GM12878 (cell line): ENCODE measurements at regions not wholly inside any gene's neighbourhood (a gene's known extent, or its start where the extent isn't known, plus 50 kb on each side); places are given as distances from the start of the nearest gene placed in this dataset.

Experiments used
- ATAC-seq: fragments of 200-7000 bp; cut with Tn5 transposase; 3 replicates; pipeline ENCODE4 v1.9.1; 2020; ENCODE audit warnings: mild to moderate bottlenecking, moderate library complexity
- BruUV-seq: library from RNA; stranded (reverse); fragments of 400-500 nt; replicated peaks from 2 replicates; lab custom pipeline; 2021; lab: Mats Ljungman, UMichigan
- CTCF ChIA-PET: fragments of 300-600 bp; sonication (Branson Sonifier 250); formaldehyde crosslinking; extraction: SDS; loops from one replicate; lab custom pipeline; 2021; ENCODE audit warnings: inconsistent platforms; lab: Yijun Ruan, JAX
- POLR2A ChIA-PET: fragments of 350-600 bp; formaldehyde crosslinking; extraction: SDS; loops from one replicate; lab custom pipeline; 2021; ENCODE audit warnings: inconsistent platforms; lab: Charles Lee
- RAD21 ChIA-PET: fragments of 300-600 bp; sonication (Branson Sonifier 250); formaldehyde crosslinking; loops from one replicate; lab custom pipeline; 2023; ENCODE audit warnings: antibody characterized with exemption; ENCODE audit not compliant: unreplicated experiment; lab: Charles Lee
- SMC1A ChIA-PET: fragments of 300-600 bp; sonication (Branson Sonifier 250); formaldehyde crosslinking; loops from one replicate; lab custom pipeline; 2023; ENCODE audit not compliant: unreplicated experiment, uncharacterized antibody; lab: Charles Lee
- DNase-seq: peaks from one replicate; pipeline ENCODE4 v3.0.0-alpha.2; 2011; ENCODE audit warnings: low read depth, low spot score
- FAIRE-seq: peaks from 3 replicates; lab custom pipeline; 2011; peaks lifted over from hg19 to GRCh38; lab: Jason Lieb, UNC
- H2AFZ ChIP-seq: 2 replicates; pipeline ENCODE4 v1.6.0; 2011; ENCODE audit warnings: low read depth, low read length, control low read depth; ENCODE audit not compliant: control insufficient read depth
- H3K27ac ChIP-seq: 2 replicates; pipeline ENCODE4 v1.5.1; 2011; ENCODE audit warnings: control low read depth; ENCODE audit not compliant: control insufficient read depth, insufficient read depth
- H3K27me3 ChIP-seq, 2 experiments: replicated peaks in 1 of 2; 2 replicates each; pipeline versions ENCODE4 v1.6.0 to v1.6.1; 2011; ENCODE audit warnings: low read length in 1 of 2; ENCODE audit not compliant: control insufficient read depth in 2 of 2, insufficient read depth in 2 of 2
- H3K36me3 ChIP-seq, 2 experiments: 2 replicates each; pipeline ENCODE4 v1.5.1; 2011; ENCODE audit warnings: low read length in 1 of 2; ENCODE audit not compliant: control insufficient read depth in 2 of 2, insufficient read depth in 2 of 2
- H3K4me1 ChIP-seq: 2 replicates; pipeline ENCODE4 v1.6.1; 2011; ENCODE audit warnings: mild to moderate bottlenecking, low read length, moderate library complexity, mixed read lengths; ENCODE audit not compliant: control insufficient read depth, insufficient read depth
- H3K4me2 ChIP-seq: 2 replicates; pipeline ENCODE4 v1.6.0; 2011; ENCODE audit warnings: control low read depth; ENCODE audit not compliant: control insufficient read depth, insufficient read depth
- H3K4me3 ChIP-seq: fragments of 200-600 bp; sonication (generic); 2 replicates; pipeline ENCODE4 v1.5.1; 2016
- H3K79me2 ChIP-seq: 2 replicates; pipeline ENCODE4 v1.6.0; 2011; ENCODE audit warnings: low read length; ENCODE audit not compliant: control insufficient read depth, insufficient read depth
- H3K9ac ChIP-seq: 2 replicates; pipeline ENCODE4 v1.8.0; 2011; ENCODE audit warnings: low read length, control low read depth, mixed read lengths; ENCODE audit not compliant: control insufficient read depth, insufficient read depth
- H3K9me3 ChIP-seq: replicated peaks from 3 replicates; pipeline ENCODE4 v1.5.1; 2011; ENCODE audit warnings: mild to moderate bottlenecking, low read length; ENCODE audit not compliant: control insufficient read depth, insufficient read depth
- H4K20me1 ChIP-seq: 2 replicates; pipeline ENCODE4 v1.6.0; 2011; ENCODE audit not compliant: control insufficient read depth, insufficient read depth
- ETV6 ChIP-seq, 2 experiments: fragments of 450-650 bp in 1 of 2; IDR thresholded peaks in 1 of 2; conservative IDR thresholded peaks in 1 of 2; 2 replicates each; pipeline ENCODE4 v1.6.1; 2014; ENCODE audit warnings: antibody characterized with exemption in 1 of 2, borderline replicate concordance in 1 of 2, low read depth in 1 of 2, mild to moderate bottlenecking in 1 of 2, moderate library complexity in 1 of 2
- EZH2 ChIP-seq: IDR thresholded peaks from 2 replicates; pipeline ENCODE4 v1.6.1; 2012; ENCODE audit warnings: low read depth, mild to moderate bottlenecking, control low read depth, inconsistent platforms, low read length, borderline replicate concordance; ENCODE audit not compliant: control insufficient read depth
- IRF4 ChIP-seq: IDR thresholded peaks from 2 replicates; pipeline ENCODE4 v1.6.1; 2011; ENCODE audit warnings: low read depth, low read length
- NR2F1 ChIP-seq: fragments of 450-650 bp; conservative IDR thresholded peaks from 2 replicates; pipeline ENCODE4 v1.6.1; 2017; ENCODE audit warnings: mild to moderate bottlenecking
- TCF12 ChIP-seq: IDR thresholded peaks from 2 replicates; pipeline ENCODE4 v1.6.1; 2011; ENCODE audit warnings: low read depth, mild to moderate bottlenecking, low read length
- YY1 ChIP-seq: IDR thresholded peaks from 2 replicates; pipeline ENCODE4 v1.6.1; 2011; ENCODE audit warnings: low read depth, mild to moderate bottlenecking, low read length
- WGBS: methylation state at CpG from one replicate; pipeline ENCODE4 v1.1.6; 2016; ENCODE audit warnings: low lambda C conversion rate; ENCODE audit not compliant: insufficient replicate concordance, insufficient coverage; ENCODE audit errors: missing lambda C conversion rate; 5-methylcytosine and 5-hydroxymethylcytosine counted together
- in situ Hi-C: fragments of 300-500 bp; cut with MboI; formaldehyde crosslinking; loops from 9 replicates; pipeline ENCODE4 v1.14.3; 2018; ENCODE audit warnings: mixed read lengths
- intact Hi-C: fragments of 100-400 bp; cut with micrococcal nuclease; formaldehyde crosslinking; loops from one replicate; pipeline ENCODE4 v1.14.2; 2022; ENCODE audit not compliant: unreplicated experiment
- TF ChIP-seq, protein P1 (sequence below): fragments of 450-650 bp; IDR thresholded peaks from 2 replicates; pipeline ENCODE4 v1.6.1; 2014; ENCODE audit warnings: mild to moderate bottlenecking
- TF ChIP-seq, protein P2 (sequence below): fragments of 450-650 bp; formaldehyde crosslinking; IDR thresholded peaks from 2 replicates; pipeline ENCODE4 v1.4.0; 2022; ENCODE audit warnings: mild to moderate bottlenecking, moderate library complexity
- TF ChIP-seq, protein P3 (sequence below): fragments of 450-650 bp; IDR thresholded peaks from 2 replicates; pipeline ENCODE4 v1.6.1; 2016; ENCODE audit warnings: mild to moderate bottlenecking, moderate library complexity, borderline replicate concordance
- TF ChIP-seq, protein P4 (sequence below): fragments of 150-350 bp; IDR thresholded peaks from 2 replicates; pipeline ENCODE4 v1.6.1; 2014; ENCODE audit warnings: mild to moderate bottlenecking, low read depth, low read length

DNA sequence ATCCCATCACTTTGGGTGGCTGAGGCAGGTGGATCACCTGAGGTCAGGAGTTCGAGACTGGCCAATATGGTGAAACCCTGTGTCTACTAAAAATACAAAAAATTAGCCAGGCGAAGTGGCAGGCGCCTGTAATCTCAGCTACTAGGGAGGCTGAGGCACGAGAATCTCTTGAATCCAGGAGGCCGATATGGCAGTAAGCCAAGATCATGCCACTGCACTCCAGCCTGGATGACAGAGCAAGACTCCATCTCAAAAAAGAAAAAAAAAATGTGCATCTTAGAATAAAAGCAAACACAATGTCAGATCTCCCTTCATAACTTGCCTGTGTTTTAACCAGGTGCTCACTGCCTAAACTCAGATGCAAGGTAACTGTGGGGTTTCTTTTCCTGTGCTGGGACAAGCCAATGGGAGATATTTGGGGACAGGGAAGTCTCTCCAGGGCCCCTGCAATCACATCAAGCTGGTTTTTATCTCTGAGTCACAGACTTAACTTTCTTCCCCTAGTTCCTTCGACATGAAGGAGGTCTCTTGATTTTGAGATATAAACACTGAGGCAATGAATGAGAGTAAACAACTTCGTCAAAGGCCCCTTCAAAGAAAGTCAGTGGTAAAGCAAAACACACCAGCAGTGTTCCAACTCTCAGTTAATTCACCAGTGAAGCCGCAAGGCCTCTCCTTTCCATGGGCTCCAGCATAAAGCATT, 99.1 kb downstream of the SNX18 start (continued):
- TF ChIP-seq, protein P1, sequence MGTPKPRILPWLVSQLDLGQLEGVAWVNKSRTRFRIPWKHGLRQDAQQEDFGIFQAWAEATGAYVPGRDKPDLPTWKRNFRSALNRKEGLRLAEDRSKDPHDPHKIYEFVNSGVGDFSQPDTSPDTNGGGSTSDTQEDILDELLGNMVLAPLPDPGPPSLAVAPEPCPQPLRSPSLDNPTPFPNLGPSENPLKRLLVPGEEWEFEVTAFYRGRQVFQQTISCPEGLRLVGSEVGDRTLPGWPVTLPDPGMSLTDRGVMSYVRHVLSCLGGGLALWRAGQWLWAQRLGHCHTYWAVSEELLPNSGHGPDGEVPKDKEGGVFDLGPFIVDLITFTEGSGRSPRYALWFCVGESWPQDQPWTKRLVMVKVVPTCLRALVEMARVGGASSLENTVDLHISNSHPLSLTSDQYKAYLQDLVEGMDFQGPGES = no peak
- TF ChIP-seq EZH2 = no peak
- no peak for TF ChIP-seq ETV6 (conservative IDR thresholded peaks at IDR 0.05 in 1 of 2, IDR thresholded peaks at IDR 0.05 in 1 of 2; ENCODE audit: borderline replicate concordance in 1 of 2, low read depth in 1 of 2)

DNA sequence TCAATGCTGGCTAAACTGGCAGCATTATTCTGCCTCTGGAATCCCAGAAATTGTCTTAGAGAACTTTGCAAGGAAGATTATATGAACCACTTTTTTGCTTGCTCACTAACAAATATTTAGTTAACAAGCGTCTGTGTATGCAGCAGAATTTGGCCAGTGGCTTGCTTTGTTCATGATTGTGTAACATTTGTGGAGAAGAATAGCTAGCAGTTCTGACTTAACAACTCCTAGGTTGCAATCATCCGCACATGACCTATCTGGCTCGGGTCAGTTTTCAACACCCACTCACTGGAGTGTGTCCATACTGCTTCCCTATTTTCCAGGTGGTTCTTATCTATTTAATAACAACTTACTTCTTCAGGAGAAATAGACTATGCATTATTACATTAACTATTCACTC, 98.5 kb downstream of the SNX18 start:
- ChIA-PET POLR2A (no interaction called here), CTCF (no interaction called here), RAD21 (no interaction called here), SMC1A (no interaction called here)
- ATAC-seq (no peak), DNase-seq (no peak), FAIRE-seq (no peak)
- Histone ChIP-seq H3K4me2 (no peak overlapping the region), H4K20me1 (no peaks in the 10 kb centered on the region), H3K4me3 (no peak overlapping the region), H3K36me3 (no peaks in the 10 kb centered on the region), H3K27ac (no peak overlapping the region), H3K4me1 (no peaks in the 10 kb centered on the region), H3K79me2 (no peaks in the 10 kb centered on the region), H3K9ac (no peak overlapping the region), H2AFZ (no peak overlapping the region), H3K27me3 (peaks cover 0 to 2% of the 10 kb centered on the region in 2 experiments; a peak in 1 of 4 replicates), H3K9me3 (no peaks in the 10 kb centered on the region; the same call in 2 of the 3 replicates)
- BruUV-seq = no TSS peak
- WGBS = 24% methylated on average over 3 of the region's 3 CpGs
- in situ Hi-C loops = no loop called here
- intact Hi-C loops = no loop called here
- TF ChIP-seq, protein P2, sequence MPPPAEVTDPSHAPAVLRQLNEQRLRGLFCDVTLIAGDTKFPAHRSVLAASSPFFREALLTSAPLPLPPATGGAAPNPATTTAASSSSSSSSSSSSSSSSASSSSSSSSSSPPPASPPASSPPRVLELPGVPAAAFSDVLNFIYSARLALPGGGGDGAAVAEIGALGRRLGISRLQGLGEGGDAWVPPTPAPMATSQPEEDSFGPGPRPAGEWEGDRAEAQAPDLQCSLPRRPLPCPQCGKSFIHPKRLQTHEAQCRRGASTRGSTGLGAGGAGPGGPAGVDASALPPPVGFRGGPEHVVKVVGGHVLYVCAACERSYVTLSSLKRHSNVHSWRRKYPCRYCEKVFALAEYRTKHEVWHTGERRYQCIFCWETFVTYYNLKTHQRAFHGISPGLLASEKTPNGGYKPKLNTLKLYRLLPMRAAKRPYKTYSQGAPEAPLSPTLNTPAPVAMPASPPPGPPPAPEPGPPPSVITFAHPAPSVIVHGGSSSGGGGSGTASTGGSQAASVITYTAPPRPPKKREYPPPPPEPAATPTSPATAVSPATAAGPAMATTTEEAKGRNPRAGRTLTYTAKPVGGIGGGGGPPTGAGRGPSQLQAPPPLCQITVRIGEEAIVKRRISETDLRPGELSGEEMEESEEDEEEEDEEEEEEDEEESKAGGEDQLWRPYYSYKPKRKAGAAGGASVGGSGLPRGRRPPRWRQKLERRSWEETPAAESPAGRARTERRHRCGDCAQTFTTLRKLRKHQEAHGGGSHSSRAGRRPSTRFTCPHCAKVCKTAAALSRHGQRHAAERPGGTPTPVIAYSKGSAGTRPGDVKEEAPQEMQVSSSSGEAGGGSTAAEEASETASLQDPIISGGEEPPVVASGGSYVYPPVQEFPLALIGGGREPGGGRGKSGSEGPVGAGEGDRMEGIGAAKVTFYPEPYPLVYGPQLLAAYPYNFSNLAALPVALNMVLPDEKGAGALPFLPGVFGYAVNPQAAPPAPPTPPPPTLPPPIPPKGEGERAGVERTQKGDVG = no peak
- TF ChIP-seq, protein P3, sequence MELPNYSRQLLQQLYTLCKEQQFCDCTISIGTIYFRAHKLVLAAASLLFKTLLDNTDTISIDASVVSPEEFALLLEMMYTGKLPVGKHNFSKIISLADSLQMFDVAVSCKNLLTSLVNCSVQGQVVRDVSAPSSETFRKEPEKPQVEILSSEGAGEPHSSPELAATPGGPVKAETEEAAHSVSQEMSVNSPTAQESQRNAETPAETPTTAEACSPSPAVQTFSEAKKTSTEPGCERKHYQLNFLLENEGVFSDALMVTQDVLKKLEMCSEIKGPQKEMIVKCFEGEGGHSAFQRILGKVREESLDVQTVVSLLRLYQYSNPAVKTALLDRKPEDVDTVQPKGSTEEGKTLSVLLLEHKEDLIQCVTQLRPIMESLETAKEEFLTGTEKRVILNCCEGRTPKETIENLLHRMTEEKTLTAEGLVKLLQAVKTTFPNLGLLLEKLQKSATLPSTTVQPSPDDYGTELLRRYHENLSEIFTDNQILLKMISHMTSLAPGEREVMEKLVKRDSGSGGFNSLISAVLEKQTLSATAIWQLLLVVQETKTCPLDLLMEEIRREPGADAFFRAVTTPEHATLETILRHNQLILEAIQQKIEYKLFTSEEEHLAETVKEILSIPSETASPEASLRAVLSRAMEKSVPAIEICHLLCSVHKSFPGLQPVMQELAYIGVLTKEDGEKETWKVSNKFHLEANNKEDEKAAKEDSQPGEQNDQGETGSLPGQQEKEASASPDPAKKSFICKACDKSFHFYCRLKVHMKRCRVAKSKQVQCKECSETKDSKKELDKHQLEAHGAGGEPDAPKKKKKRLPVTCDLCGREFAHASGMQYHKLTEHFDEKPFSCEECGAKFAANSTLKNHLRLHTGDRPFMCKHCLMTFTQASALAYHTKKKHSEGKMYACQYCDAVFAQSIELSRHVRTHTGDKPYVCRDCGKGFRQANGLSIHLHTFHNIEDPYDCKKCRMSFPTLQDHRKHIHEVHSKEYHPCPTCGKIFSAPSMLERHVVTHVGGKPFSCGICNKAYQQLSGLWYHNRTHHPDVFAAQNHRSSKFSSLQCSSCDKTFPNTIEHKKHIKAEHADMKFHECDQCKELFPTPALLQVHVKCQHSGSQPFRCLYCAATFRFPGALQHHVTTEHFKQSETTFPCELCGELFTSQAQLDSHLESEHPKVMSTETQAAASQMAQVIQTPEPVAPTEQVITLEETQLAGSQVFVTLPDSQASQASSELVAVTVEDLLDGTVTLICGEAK = no peak
- TF ChIP-seq YY1 = no peak
- TF ChIP-seq NR2F1 = no peak
- TF ChIP-seq, protein P4, sequence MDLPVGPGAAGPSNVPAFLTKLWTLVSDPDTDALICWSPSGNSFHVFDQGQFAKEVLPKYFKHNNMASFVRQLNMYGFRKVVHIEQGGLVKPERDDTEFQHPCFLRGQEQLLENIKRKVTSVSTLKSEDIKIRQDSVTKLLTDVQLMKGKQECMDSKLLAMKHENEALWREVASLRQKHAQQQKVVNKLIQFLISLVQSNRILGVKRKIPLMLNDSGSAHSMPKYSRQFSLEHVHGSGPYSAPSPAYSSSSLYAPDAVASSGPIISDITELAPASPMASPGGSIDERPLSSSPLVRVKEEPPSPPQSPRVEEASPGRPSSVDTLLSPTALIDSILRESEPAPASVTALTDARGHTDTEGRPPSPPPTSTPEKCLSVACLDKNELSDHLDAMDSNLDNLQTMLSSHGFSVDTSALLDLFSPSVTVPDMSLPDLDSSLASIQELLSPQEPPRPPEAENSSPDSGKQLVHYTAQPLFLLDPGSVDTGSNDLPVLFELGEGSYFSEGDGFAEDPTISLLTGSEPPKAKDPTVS = no peak
- no peak for TF ChIP-seq IRF4
- no peak for TF ChIP-seq TCF12
